ENCODE measurements at regions not wholly inside any gene's neighbourhood (a gene's known extent, or its start where the extent isn't known, plus 50 kb on each side); places are given as distances from the start of the nearest gene placed in this dataset.

DNA sequence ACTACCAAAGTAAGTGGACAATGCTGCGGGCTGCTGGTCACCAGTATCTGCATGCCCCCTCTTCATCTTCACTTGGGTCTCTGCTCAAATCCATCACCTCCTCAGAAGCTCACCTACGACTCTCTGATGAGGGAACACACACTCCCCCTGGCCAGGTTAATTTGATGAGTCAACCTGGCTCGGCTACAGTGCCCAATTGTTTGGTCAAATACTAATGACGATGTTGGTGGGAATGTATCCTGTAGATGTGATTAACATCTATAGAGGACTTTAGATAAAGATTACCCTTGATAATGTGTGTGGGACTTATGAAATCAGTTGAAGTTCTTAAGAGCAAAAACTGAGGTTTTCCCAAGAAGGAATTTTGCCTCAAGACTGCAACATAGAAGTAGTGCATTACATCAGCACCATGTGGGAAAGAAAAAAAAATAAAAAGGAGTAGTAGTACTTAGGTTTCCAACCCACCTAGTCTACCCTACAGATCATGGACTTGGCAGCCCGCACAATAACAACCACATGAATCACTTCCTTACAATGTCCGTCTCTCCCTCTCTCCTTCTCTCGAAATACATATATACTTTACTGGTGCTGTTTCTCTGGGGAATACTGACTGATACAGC, 467.3 kb downstream of the DNAH5 start:
- no peak for DNase-seq (ENCODE audit: low spot score)

- no peak for DNase-seq (ENCODE audit: low spot score)
Measured at GRCh38 chr5:13472842-13473241, 471.6 kb downstream of the DNAH5 start.

DNA sequence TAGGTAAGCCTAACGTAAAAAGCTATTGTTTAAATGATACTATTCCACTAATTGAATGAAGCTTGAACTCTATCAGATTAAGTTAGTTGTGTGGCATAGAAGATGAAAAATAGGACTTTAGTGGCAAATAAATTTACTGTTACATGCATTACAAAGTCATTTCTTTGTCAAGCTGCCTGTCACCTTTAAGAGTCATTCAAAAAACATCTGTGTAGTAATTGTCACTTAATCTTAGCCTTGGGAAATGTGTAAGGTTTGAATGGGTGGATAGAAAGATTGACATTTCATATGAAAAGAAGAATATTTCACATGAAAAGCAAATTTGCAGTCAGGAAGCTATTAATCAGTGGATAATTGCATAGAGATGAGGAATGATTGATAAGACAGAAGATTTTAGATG, 473.5 kb downstream of the DNAH5 start:
- no peak for DNase-seq (ENCODE audit: low spot score)

DNA sequence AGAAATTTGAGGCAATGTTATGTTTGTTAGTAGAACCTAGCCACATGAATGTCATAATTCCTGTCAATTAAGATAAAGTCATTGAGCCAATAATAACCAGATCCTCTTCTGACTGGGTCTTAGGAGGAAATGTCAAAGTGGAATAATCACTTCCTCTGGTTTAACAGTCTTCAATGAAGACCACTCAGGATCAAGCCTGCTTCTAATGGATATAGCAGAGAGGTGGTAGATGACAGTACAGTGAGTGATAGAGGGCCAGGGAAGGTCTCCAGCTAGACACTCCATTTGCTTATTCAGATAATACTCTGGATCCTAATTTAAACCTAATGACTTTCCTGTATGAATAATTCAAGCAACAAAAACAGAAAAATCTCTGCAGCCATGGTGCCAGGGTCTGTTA, 474.2 kb downstream of the DNAH5 start:
- DNase-seq (ENCODE audit: low spot score): no peak

- DNase-seq (ENCODE audit: low spot score): no peak
Measured at GRCh38 chr5:13464532-13465193, 479.8 kb downstream of the DNAH5 start.

- DNase-seq (ENCODE audit: low spot score): no peak
Measured at GRCh38 chr5:13460587-13460986, 483.9 kb downstream of the DNAH5 start.

GRCh38 chr5:13454050-13454449, 490.4 kb downstream of the DNAH5 start:
- DNase-seq (ENCODE audit: low spot score): no peak

- no peak for DNase-seq (ENCODE audit: low spot score)
Measured at GRCh38 chr5:13448843-13449242, 495.6 kb downstream of the DNAH5 start.

DNA sequence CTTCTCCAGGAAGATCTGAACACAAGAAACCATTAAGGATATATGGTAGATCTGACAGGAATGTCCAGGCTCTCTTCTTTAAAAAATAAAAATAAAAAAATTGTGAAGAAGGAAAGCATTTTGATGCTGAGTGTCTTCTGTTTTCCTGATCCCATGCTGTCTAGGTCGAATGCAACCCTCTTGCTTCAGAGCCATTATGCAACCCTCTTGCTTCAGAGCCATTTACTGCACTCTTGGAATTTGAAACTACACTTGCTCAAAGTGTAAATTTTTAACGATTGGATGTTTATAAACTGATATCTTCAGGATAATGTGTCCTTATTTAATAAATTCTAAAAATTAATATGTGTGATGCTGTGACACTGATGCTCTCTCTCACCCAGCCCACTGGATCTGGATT, 505.1 kb downstream of the DNAH5 start:
- no peak for DNase-seq (ENCODE audit: low spot score)

GRCh38 chr5:13427827-13428557, 516.5 kb downstream of the DNAH5 start:
- no peak for DNase-seq (ENCODE audit: low spot score)

DNA sequence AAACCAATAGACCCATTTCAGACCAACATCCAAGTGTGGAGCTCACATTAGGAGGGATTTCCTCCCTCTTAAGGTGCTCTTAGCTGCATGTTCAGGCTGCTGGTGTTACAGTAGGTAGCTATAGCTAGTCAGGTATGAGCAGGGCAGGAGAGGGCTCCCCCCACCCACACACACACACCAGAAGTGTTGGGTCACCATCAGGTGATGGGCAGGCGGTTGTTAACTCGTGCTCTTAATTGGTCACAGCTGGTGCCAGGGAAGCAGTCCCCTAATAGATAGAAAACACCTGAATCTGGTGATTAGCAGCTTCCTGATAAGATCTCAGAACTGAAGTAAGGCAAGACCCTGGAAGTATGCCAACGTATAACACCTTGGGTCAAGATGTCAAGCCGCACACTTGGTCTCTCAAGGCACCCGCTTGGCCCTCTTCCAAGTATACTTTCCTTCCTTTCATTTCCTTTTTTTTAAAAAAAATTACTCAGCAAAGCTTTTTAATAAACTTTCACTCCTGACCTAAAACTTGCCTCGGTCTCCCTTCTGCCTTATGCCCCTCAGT, 532.4 kb downstream of the DNAH5 start:
- no peak for DNase-seq (ENCODE audit: low spot score)

GRCh38 chr5:13408616-13409015, 535.9 kb downstream of the DNAH5 start:
- no peak for DNase-seq (ENCODE audit: low spot score)

GRCh38 chr5:13403351-13403750, 541.1 kb downstream of the DNAH5 start:
- DNase-seq (ENCODE audit: low spot score): no peak

DNA sequence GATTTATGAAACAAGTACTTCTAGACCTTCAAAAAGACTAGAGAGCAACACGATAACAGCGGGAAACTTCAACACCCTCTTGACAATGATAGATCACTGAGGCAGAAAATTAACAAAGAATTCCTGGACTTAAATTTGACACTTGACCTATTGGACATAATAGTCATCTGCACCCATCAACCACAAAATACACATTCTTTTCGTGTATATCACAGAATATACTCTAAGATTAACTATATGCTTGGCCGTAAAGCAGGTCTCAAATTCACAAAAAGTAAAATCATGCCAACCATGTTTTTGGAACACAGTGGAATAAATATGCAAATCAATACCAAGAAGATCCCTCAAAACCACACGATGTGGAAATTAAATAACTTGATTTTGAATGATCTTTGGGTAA, 559.4 kb downstream of the DNAH5 start:
- DNase-seq (ENCODE audit: low spot score): no peak

GRCh38 chr5:13382232-13382631, 562.3 kb downstream of the DNAH5 start:
- no peak for DNase-seq (ENCODE audit: low spot score)

DNA sequence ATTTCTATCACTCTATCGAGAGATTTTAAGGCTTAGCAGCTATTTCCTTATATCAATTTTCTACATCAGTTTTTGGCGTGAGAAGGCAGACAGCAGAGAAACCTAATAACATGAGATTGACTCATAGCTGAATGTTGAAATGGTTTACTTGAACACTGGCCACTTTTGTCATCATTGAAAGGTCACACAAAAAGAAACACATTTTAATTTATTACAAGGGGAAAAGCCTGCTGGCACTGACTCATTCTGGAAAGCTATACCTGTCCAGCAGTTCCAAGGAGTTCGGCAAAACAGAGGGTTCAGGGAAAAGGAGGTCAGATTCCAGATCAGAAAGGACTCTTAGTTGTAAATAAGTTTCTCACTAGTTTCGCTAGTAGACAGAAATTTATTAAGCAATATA, 566.4 kb downstream of the DNAH5 start:
- no peak for DNase-seq (ENCODE audit: low spot score)

GRCh38 chr5:13359344-13359743, 585.1 kb downstream of the DNAH5 start:
- DNase-seq (ENCODE audit: low spot score): no peak

- no peak for DNase-seq (ENCODE audit: low spot score)
Measured at GRCh38 chr5:13358342-13358741, 586.1 kb downstream of the DNAH5 start.

DNA sequence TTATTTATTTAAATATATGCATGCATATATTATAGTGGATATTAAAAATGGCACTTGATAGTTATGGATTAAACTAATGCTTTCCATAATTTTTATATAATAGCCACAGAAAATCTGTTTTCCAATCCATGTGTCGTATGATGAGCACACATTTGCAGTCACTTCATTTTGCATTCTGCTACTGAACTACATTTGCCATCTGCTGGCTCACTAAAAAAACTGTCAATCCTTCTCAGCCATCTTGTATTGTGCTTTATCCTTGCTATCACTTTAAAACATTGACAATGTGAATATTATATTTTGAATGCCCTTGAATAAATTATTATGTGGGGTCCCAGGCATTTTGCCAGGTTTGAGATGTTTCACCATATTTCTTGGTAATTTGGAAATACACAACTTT, 586.6 kb downstream of the DNAH5 start:
- no peak for DNase-seq (ENCODE audit: low spot score)

GRCh38 chr5:13356226-13356625, 588.3 kb downstream of the DNAH5 start:
- no peak for DNase-seq (ENCODE audit: low spot score)

GRCh38 chr5:13354611-13355010, 589.9 kb downstream of the DNAH5 start:
- no peak for DNase-seq (ENCODE audit: low spot score)

DNA sequence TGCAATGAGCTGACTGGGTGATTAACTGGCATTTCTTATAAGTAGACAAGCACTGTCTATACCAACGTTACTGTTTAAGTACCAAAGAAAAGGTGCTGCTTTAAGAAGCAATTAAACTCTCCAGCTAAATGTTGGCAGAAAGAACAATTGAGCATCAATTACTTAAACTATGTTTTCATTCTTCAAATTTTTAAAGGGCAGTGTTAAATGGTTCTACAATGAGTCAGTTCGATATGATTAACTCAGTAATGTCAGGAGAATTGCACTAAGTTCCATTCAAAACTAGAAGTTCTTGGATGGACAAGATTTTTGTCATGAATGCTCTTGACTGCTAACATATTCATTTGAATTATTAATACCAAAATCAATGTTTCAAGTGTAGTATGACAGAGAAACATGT, 593.7 kb downstream of the DNAH5 start:
- no peak for DNase-seq (ENCODE audit: low spot score)

DNA sequence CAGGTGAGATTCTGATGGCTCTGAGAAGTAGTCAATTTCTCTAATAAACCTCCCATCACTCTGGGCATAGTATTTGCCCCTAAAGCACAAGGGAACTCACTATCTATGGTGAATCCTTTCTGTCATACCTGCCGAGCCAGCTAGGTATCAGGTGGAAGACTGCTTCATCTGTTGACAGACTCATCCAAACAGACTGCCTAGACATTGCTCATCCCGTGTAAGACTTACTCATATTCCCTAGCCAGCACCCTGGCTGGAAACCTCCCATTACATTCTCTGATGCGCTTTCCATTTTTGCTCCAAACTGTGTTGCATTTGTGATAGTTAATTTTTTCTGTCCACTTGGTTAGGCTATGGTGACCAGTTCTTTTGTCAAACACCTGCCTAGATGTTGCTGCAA, 595.9 kb downstream of the DNAH5 start:
- no peak for DNase-seq (ENCODE audit: low spot score)
